GM12878 (cell line): ENCODE measurements at regions not wholly inside any gene's neighbourhood (a gene's known extent, or its start where the extent isn't known, plus 50 kb on each side); places are given as distances from the start of the nearest gene placed in this dataset.

ENCODE experiments used
- ATAC-seq: fragments of 200-7000 bp; cut with Tn5 transposase; 3 replicates; pipeline ENCODE4 v1.9.1; 2020; ENCODE audit warnings: mild to moderate bottlenecking, moderate library complexity
- BruUV-seq: library from RNA; stranded (reverse); fragments of 400-500 nt; replicated peaks from 2 replicates; lab custom pipeline; 2021; lab: Mats Ljungman, UMichigan
- CTCF ChIA-PET: fragments of 300-600 bp; sonication (Branson Sonifier 250); formaldehyde crosslinking; extraction: SDS; loops from one replicate; lab custom pipeline; 2021; ENCODE audit warnings: inconsistent platforms; lab: Yijun Ruan, JAX
- POLR2A ChIA-PET: fragments of 350-600 bp; formaldehyde crosslinking; extraction: SDS; loops from one replicate; lab custom pipeline; 2021; ENCODE audit warnings: inconsistent platforms; lab: Charles Lee
- RAD21 ChIA-PET: fragments of 300-600 bp; sonication (Branson Sonifier 250); formaldehyde crosslinking; loops from one replicate; lab custom pipeline; 2023; ENCODE audit warnings: antibody characterized with exemption; ENCODE audit not compliant: unreplicated experiment; lab: Charles Lee
- SMC1A ChIA-PET: fragments of 300-600 bp; sonication (Branson Sonifier 250); formaldehyde crosslinking; loops from one replicate; lab custom pipeline; 2023; ENCODE audit not compliant: unreplicated experiment, uncharacterized antibody; lab: Charles Lee
- DNase-seq: peaks from one replicate; pipeline ENCODE4 v3.0.0-alpha.2; 2011; ENCODE audit warnings: low read depth, low spot score
- FAIRE-seq: peaks from 3 replicates; lab custom pipeline; 2011; peaks lifted over from hg19 to GRCh38; lab: Jason Lieb, UNC
- H2AFZ ChIP-seq: 2 replicates; pipeline ENCODE4 v1.6.0; 2011; ENCODE audit warnings: low read depth, low read length, control low read depth; ENCODE audit not compliant: control insufficient read depth
- H3K27ac ChIP-seq: 2 replicates; pipeline ENCODE4 v1.5.1; 2011; ENCODE audit warnings: control low read depth; ENCODE audit not compliant: control insufficient read depth, insufficient read depth
- H3K27me3 ChIP-seq, 2 experiments: replicated peaks in 1 of 2; 2 replicates each; pipeline versions ENCODE4 v1.6.0 to v1.6.1; 2011; ENCODE audit warnings: low read length in 1 of 2; ENCODE audit not compliant: control insufficient read depth in 2 of 2, insufficient read depth in 2 of 2
- H3K36me3 ChIP-seq, 2 experiments: 2 replicates each; pipeline ENCODE4 v1.5.1; 2011; ENCODE audit warnings: low read length in 1 of 2; ENCODE audit not compliant: control insufficient read depth in 2 of 2, insufficient read depth in 2 of 2
- H3K4me1 ChIP-seq: 2 replicates; pipeline ENCODE4 v1.6.1; 2011; ENCODE audit warnings: mild to moderate bottlenecking, low read length, moderate library complexity, mixed read lengths; ENCODE audit not compliant: control insufficient read depth, insufficient read depth
- H3K4me2 ChIP-seq: 2 replicates; pipeline ENCODE4 v1.6.0; 2011; ENCODE audit warnings: control low read depth; ENCODE audit not compliant: control insufficient read depth, insufficient read depth
- H3K4me3 ChIP-seq: fragments of 200-600 bp; sonication (generic); 2 replicates; pipeline ENCODE4 v1.5.1; 2016
- H3K79me2 ChIP-seq: 2 replicates; pipeline ENCODE4 v1.6.0; 2011; ENCODE audit warnings: low read length; ENCODE audit not compliant: control insufficient read depth, insufficient read depth
- H3K9ac ChIP-seq: 2 replicates; pipeline ENCODE4 v1.8.0; 2011; ENCODE audit warnings: low read length, control low read depth, mixed read lengths; ENCODE audit not compliant: control insufficient read depth, insufficient read depth
- H3K9me3 ChIP-seq: replicated peaks from 3 replicates; pipeline ENCODE4 v1.5.1; 2011; ENCODE audit warnings: mild to moderate bottlenecking, low read length; ENCODE audit not compliant: control insufficient read depth, insufficient read depth
- H4K20me1 ChIP-seq: 2 replicates; pipeline ENCODE4 v1.6.0; 2011; ENCODE audit not compliant: control insufficient read depth, insufficient read depth
- IKZF2 ChIP-seq, 2 experiments: fragments of 450-650 bp; IDR thresholded peaks; 2 replicates each; pipeline ENCODE4 v1.6.1; 2017; ENCODE audit warnings: mild to moderate bottlenecking in 2 of 2, moderate library complexity in 2 of 2
- LARP7 ChIP-seq: fragments of 450-650 bp; IDR thresholded peaks from 2 replicates; pipeline ENCODE4 v1.6.1; 2017; ENCODE audit warnings: mild to moderate bottlenecking
- NR2C2 ChIP-seq: IDR thresholded peaks from 2 replicates; pipeline ENCODE4 v1.6.1; 2011; ENCODE audit warnings: borderline replicate concordance, low read depth; ENCODE audit not compliant: control insufficient read depth, insufficient read length
- POLR2A ChIP-seq: IDR thresholded peaks from 2 replicates; pipeline ENCODE4 v1.6.1; 2011; ENCODE audit warnings: low read depth, mild to moderate bottlenecking, low read length
- POLR2AphosphoS5 ChIP-seq: IDR thresholded peaks from 2 replicates; pipeline ENCODE4 v1.6.1; 2011; ENCODE audit warnings: mild to moderate bottlenecking, low read length, inconsistent platforms
- RBBP5 ChIP-seq: fragments of 200-600 bp; sonication (generic); conservative IDR thresholded peaks from 2 replicates; pipeline ENCODE4 v1.6.1; 2016
- SPI1 ChIP-seq: IDR thresholded peaks from 2 replicates; pipeline ENCODE4 v1.6.1; 2011; ENCODE audit warnings: low read depth, mild to moderate bottlenecking, low read length, moderate library complexity, borderline replicate concordance; ENCODE audit not compliant: insufficient read depth
- SREBF2 ChIP-seq: IDR thresholded peaks from 2 replicates; pipeline ENCODE4 v1.6.1; 2012; ENCODE audit warnings: mild to moderate bottlenecking, low read length
- ZNF687 ChIP-seq: fragments of 450-650 bp; IDR thresholded peaks from 2 replicates; pipeline ENCODE4 v1.6.1; 2017; ENCODE audit warnings: mild to moderate bottlenecking, moderate library complexity
- ZSCAN29 ChIP-seq: fragments of 450-650 bp; IDR thresholded peaks from 2 replicates; pipeline ENCODE4 v1.6.1; 2017; ENCODE audit warnings: mild to moderate bottlenecking, moderate library complexity
- WGBS: methylation state at CpG from one replicate; pipeline ENCODE4 v1.1.6; 2016; ENCODE audit warnings: low lambda C conversion rate; ENCODE audit not compliant: insufficient replicate concordance, insufficient coverage; ENCODE audit errors: missing lambda C conversion rate; 5-methylcytosine and 5-hydroxymethylcytosine counted together
- in situ Hi-C: fragments of 300-500 bp; cut with MboI; formaldehyde crosslinking; loops from 9 replicates; pipeline ENCODE4 v1.14.3; 2018; ENCODE audit warnings: mixed read lengths
- intact Hi-C: fragments of 100-400 bp; cut with micrococcal nuclease; formaldehyde crosslinking; loops from one replicate; pipeline ENCODE4 v1.14.2; 2022; ENCODE audit not compliant: unreplicated experiment
- TF ChIP-seq, protein P1 (sequence below): IDR thresholded peaks from 2 replicates; pipeline ENCODE4 v1.6.1; 2012; ENCODE audit warnings: mild to moderate bottlenecking, low read depth, low read length

- no peak for TF ChIP-seq NR2C2
- TF ChIP-seq IKZF2 (IDR thresholded peaks at IDR 0.05) = no peak
Measured at GRCh38 chrX:49748211-49748956, 52.6 kb upstream of the PAGE1 start (continued).

DNA sequence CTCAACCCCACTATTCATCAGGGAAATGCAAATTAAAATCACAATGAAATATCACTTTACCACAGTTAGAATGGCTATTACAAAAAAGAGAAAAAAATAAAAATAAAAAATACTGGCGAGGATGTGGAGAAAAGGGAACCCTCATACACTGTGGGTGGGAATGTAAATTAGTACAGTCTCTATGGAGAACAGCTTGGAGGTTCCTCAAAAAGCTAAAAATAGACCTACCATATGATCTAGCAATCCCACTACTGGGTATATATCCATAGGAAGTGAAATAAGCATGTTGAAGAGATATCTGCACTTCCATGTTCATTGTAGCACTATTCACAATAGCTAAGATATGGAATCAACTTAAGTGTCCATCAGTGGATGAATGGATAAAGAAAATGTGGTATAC is 50.5 kb upstream of the PAGE1 start:
- POLR2A ChIA-PET = no interaction called here
- WGBS = 0% methylated on average over 1 of the region's 1 CpG
- CTCF ChIA-PET = no interaction called here

More for the DNA sequence above, 50.5 kb upstream of the PAGE1 start:
- DNase-seq (no peak), ATAC-seq (no peak), FAIRE-seq (no peak)
- Histone ChIP-seq H3K9me3 (no peaks in the 10 kb centered on the region), H3K27me3 (no peaks in the 10 kb centered on the region), H3K4me3 (no peak overlapping the region), H2AFZ (no peak overlapping the region), H3K4me1 (no peaks in the 10 kb centered on the region)
- RAD21 ChIA-PET = no interaction called here
- no peak for TF ChIP-seq ZSCAN29
- TF ChIP-seq, protein P1, sequence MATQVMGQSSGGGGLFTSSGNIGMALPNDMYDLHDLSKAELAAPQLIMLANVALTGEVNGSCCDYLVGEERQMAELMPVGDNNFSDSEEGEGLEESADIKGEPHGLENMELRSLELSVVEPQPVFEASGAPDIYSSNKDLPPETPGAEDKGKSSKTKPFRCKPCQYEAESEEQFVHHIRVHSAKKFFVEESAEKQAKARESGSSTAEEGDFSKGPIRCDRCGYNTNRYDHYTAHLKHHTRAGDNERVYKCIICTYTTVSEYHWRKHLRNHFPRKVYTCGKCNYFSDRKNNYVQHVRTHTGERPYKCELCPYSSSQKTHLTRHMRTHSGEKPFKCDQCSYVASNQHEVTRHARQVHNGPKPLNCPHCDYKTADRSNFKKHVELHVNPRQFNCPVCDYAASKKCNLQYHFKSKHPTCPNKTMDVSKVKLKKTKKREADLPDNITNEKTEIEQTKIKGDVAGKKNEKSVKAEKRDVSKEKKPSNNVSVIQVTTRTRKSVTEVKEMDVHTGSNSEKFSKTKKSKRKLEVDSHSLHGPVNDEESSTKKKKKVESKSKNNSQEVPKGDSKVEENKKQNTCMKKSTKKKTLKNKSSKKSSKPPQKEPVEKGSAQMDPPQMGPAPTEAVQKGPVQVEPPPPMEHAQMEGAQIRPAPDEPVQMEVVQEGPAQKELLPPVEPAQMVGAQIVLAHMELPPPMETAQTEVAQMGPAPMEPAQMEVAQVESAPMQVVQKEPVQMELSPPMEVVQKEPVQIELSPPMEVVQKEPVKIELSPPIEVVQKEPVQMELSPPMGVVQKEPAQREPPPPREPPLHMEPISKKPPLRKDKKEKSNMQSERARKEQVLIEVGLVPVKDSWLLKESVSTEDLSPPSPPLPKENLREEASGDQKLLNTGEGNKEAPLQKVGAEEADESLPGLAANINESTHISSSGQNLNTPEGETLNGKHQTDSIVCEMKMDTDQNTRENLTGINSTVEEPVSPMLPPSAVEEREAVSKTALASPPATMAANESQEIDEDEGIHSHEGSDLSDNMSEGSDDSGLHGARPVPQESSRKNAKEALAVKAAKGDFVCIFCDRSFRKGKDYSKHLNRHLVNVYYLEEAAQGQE = no peak
- no peak for TF ChIP-seq RBBP5
- no peak for TF ChIP-seq SPI1
- no peak for TF ChIP-seq SREBF2
- TF ChIP-seq ZNF687 = no peak
- TF ChIP-seq POLR2AphosphoS5 = no peak
- TF ChIP-seq LARP7 = no peak
- TF ChIP-seq POLR2A = no peak
- TF ChIP-seq, all 136 proteins: peak for 0
- Histone ChIP-seq H3K9ac (no peak overlapping the region), H4K20me1 (no peaks in the 10 kb centered on the region), H3K4me2 (no peak overlapping the region), H3K27ac (no peak overlapping the region), H3K36me3 (no peaks in the 10 kb centered on the region), H3K79me2 (no peaks in the 10 kb centered on the region)
- SMC1A ChIA-PET = interaction anchor here (0.7 kb wide), 1 partner anchor 8 kb away, joined by 3 read pairs; no protein-coding TSS in a partner anchor
- no TSS peak for BruUV-seq
- in situ Hi-C loops = no loop called here
- intact Hi-C loops = no loop called here
